ENCODE measurements at regions not wholly inside any gene's neighbourhood (a gene's known extent, or its start where the extent isn't known, plus 50 kb on each side); places are given as distances from the start of the nearest gene placed in this dataset.

GRCh38 chr2:15780912-15781574 is 159.3 kb upstream of the MYCN start (continued):
- peak; percentile 93 for TF ChIP-seq ZSCAN4 (tag by site-specific recombination; IDR thresholded peaks at IDR 0.05)
- TF ChIP-seq KLF9 (tag by site-specific recombination; IDR thresholded peaks at IDR 0.05; ENCODE audit: low read depth): no peak
- TF ChIP-seq ZNF692 (tag by site-specific recombination; IDR thresholded peaks at IDR 0.05): no peak
- TF ChIP-seq ZIC2 (tag by site-specific recombination; IDR thresholded peaks at IDR 0.05): no peak
- no peak for TF ChIP-seq ZNF404 (tag by site-specific recombination; IDR thresholded peaks at IDR 0.05)
- no peak for TF ChIP-seq ZNF677 (tag by site-specific recombination; IDR thresholded peaks at IDR 0.05)
- TF ChIP-seq ZFHX2 (tag by site-specific recombination; conservative IDR thresholded peaks at IDR 0.05): peak; percentile 91
- TF ChIP-seq KLF17 (tag by site-specific recombination; IDR thresholded peaks at IDR 0.05): no peak
- TF ChIP-seq ZNF48 (tag by site-specific recombination; IDR thresholded peaks at IDR 0.05): no peak
- no peak for TF ChIP-seq GFI1B (tag by site-specific recombination; IDR thresholded peaks at IDR 0.05)
- TF ChIP-seq ZNF146 (tag by site-specific recombination; IDR thresholded peaks at IDR 0.05): no peak
- TF ChIP-seq ZNF585B (tag by site-specific recombination; IDR thresholded peaks at IDR 0.05): no peak
- no peak for TF ChIP-seq ZNF157 (tag by site-specific recombination; IDR thresholded peaks at IDR 0.05)
- TF ChIP-seq ZNF398 (tag by site-specific recombination; IDR thresholded peaks at IDR 0.05): no peak
- TF ChIP-seq ZNF266 (tag by site-specific recombination; IDR thresholded peaks at IDR 0.05; ENCODE audit: low read depth): no peak
- peak; percentile 89 for TF ChIP-seq EGR2 (tag by site-specific recombination; IDR thresholded peaks at IDR 0.05; ENCODE audit: low read depth)
- peak; percentile 28; the same call in 1 of the 2 replicates for TF ChIP-seq GLIS1 (tag by site-specific recombination; IDR thresholded peaks at IDR 0.05)
- TF ChIP-seq ZNF654 (tag by site-specific recombination; IDR thresholded peaks at IDR 0.05; ENCODE audit: low read depth): no peak
- no peak for TF ChIP-seq ZSCAN18 (tag by site-specific recombination; IDR thresholded peaks at IDR 0.05)
- no peak for TF ChIP-seq ZNF221 (tag by site-specific recombination; IDR thresholded peaks at IDR 0.05; ENCODE audit: borderline replicate concordance)
- no peak for TF ChIP-seq ZNF16 (tag by site-specific recombination; IDR thresholded peaks at IDR 0.05; ENCODE audit: low read depth)
